Fibroblast of lung (primary cell): ENCODE measurements at regions not wholly inside any gene's neighbourhood (a gene's known extent, or its start where the extent isn't known, plus 50 kb on each side); places are given as distances from the start of the nearest gene placed in this dataset.
"Not testable (repeated sequence)": the region's sequence is repeated elsewhere in the genome, so short reads cannot be mapped to it uniquely, and the experiment has no call there.

Experiments used
- DNase-seq, 2 donors: peaks; one replicate each; pipeline versions ENCODE4 v3.0.0 to v3.0.0-alpha.2; 2010; ENCODE audit warnings: low read depth in 2 of 2
- H2AFZ ChIP-seq: 2 replicates; pipeline ENCODE4 v1.5.1; 2012; ENCODE audit warnings: low read length, control low read depth, inconsistent platforms
- H3K27ac ChIP-seq: 2 replicates; pipeline ENCODE4 v1.5.1; 2011; ENCODE audit warnings: low read length, control low read depth; ENCODE audit not compliant: insufficient read depth
- H3K27me3 ChIP-seq: 2 replicates; pipeline ENCODE4 v1.5.1; 2011; ENCODE audit warnings: mild to moderate bottlenecking, low read length; ENCODE audit not compliant: control insufficient read depth, insufficient read depth
- H3K36me3 ChIP-seq: 2 replicates; pipeline ENCODE4 v1.5.1; 2011; ENCODE audit warnings: low read length; ENCODE audit not compliant: control insufficient read depth, insufficient read depth
- H3K4me1 ChIP-seq: 2 replicates; pipeline ENCODE4 v1.5.1; 2011; ENCODE audit warnings: low read length; ENCODE audit not compliant: control insufficient read depth, insufficient read depth; ENCODE audit errors: extremely low read depth
- H3K4me2 ChIP-seq: 2 replicates; pipeline ENCODE4 v1.5.1; 2011; ENCODE audit warnings: low read length, control low read depth; ENCODE audit not compliant: insufficient read depth; ENCODE audit errors: extremely low read depth
- H3K4me3 ChIP-seq, 4 experiments: fragments of 200-600 bp in 1 of 4; sonication (generic) in 1 of 4; replicated peaks in 1 of 4; 2 replicates each; pipeline ENCODE4 v1.5.1; 2011 to 2016; ENCODE audit warnings: low read length in 4 of 4, low read depth in 3 of 4, mild to moderate bottlenecking in 3 of 4, control low read depth in 2 of 4, inconsistent platforms in 1 of 4, mixed read lengths in 1 of 4; ENCODE audit not compliant: insufficient read depth in 1 of 4; ENCODE audit errors: control extremely low read depth in 1 of 4
- H3K79me2 ChIP-seq: 2 replicates; pipeline ENCODE4 v1.5.1; 2012; ENCODE audit warnings: mild to moderate bottlenecking, low read length, inconsistent platforms; ENCODE audit not compliant: control insufficient read depth, insufficient read depth
- H3K9ac ChIP-seq: 2 replicates; pipeline ENCODE4 v1.5.1; 2011; ENCODE audit warnings: mild to moderate bottlenecking, low read length, control low read depth; ENCODE audit not compliant: insufficient read depth
- H3K9me3 ChIP-seq: 2 replicates; pipeline ENCODE4 v1.5.1; 2012; ENCODE audit warnings: low read depth, low read length; ENCODE audit not compliant: control insufficient read depth, insufficient read depth
- H4K20me1 ChIP-seq: 2 replicates; pipeline ENCODE4 v1.5.1; 2011; ENCODE audit warnings: low read length; ENCODE audit not compliant: control insufficient read depth, insufficient read depth; ENCODE audit errors: extremely low read depth
- CTCF ChIP-seq, 2 donors: IDR thresholded peaks in 1 of 2; conservative IDR thresholded peaks in 1 of 2; 1 replicate in 1 of 2; 2 replicates in 1 of 2; pipeline ENCODE4 v1.5.1; 2011 to 2012; ENCODE audit warnings: low read length in 2 of 2, control low read depth in 1 of 2, inconsistent platforms in 1 of 2, low read depth in 1 of 2, mild to moderate bottlenecking in 1 of 2
- EZH2 ChIP-seq: IDR thresholded peaks from 2 replicates; pipeline ENCODE4 v1.5.1; 2012; ENCODE audit warnings: low read length, control low read depth, mild to moderate bottlenecking; ENCODE audit errors: missing control alignments

- H3K27ac ChIP-seq: no peak overlapping the region
- H3K36me3 ChIP-seq: no peaks in the 10 kb centered on the region
- H4K20me1 ChIP-seq: no peaks in the 10 kb centered on the region
- H2AFZ ChIP-seq: no peak overlapping the region
- no peak overlapping the region for H3K4me2 ChIP-seq
- H3K79me2 ChIP-seq: no peaks in the 10 kb centered on the region
- no peak for TF ChIP-seq CTCF (conservative IDR thresholded peaks at IDR 0.05 in 1 of 2, IDR thresholded peaks at IDR 0.05 in 1 of 2; ENCODE audit: low read depth in 1 of 2, low read length in 2 of 2)
- no peak for TF ChIP-seq EZH2
- no peaks in the 10 kb centered on the region for H3K4me1 ChIP-seq
- H3K9me3 ChIP-seq: no peaks in the 10 kb centered on the region
- H3K9ac ChIP-seq: no peak overlapping the region
- no peak overlapping the region for H3K4me3 ChIP-seq
- no peak for DNase-seq
- H3K27me3 ChIP-seq: no peaks in the 10 kb centered on the region
Observed at GRCh38 chr5:68021227-68021626, 194.3 kb upstream of the PIK3R1 start.

- H3K9ac ChIP-seq, H3K79me2 ChIP-seq, H2AFZ ChIP-seq, H3K27me3 ChIP-seq, H3K4me2 ChIP-seq, H3K9me3 ChIP-seq, H3K4me3 ChIP-seq, H3K4me1 ChIP-seq, H3K27ac ChIP-seq, H3K36me3 ChIP-seq, DNase-seq, H4K20me1 ChIP-seq: not testable (repeated sequence)
Observed at GRCh38 chr5:68020461-68020969, 195.0 kb upstream of the PIK3R1 start.

GRCh38 chr5:68015381-68016302 is 199.9 kb upstream of the PIK3R1 start:
- Histone ChIP-seq H3K27ac (no peak overlapping the region), H2AFZ (no peak overlapping the region), H3K9me3 (no peaks in the 10 kb centered on the region), H3K36me3 (no peaks in the 10 kb centered on the region), H4K20me1 (no peaks in the 10 kb centered on the region), H3K27me3 (no peaks in the 10 kb centered on the region), H3K9ac (no peak overlapping the region), H3K4me2 (no peak overlapping the region), H3K4me3 (no peak overlapping the region), H3K79me2 (no peaks in the 10 kb centered on the region), H3K4me1 (no peaks in the 10 kb centered on the region)
- TF ChIP-seq EZH2: no peak
- TF ChIP-seq CTCF (conservative IDR thresholded peaks at IDR 0.05 in 1 of 2, IDR thresholded peaks at IDR 0.05 in 1 of 2; ENCODE audit: low read depth in 1 of 2, low read length in 2 of 2): no peak
- no peak for DNase-seq
